ENCODE measurements at regions not wholly inside any gene's neighbourhood (a gene's known extent, or its start where the extent isn't known, plus 50 kb on each side); places are given as distances from the start of the nearest gene placed in this dataset.
"Not testable (repeated sequence)": the region's sequence is repeated elsewhere in the genome, so short reads cannot be mapped to it uniquely, and the experiment has no call there.

GRCh38 chr5:102048940-102049339 lies 247.1 kb downstream of the SLCO4C1 start:
- no peak for DNase-seq

- not testable (repeated sequence) for DNase-seq
Observed at GRCh38 chr5:102047073-102047472, 249.0 kb downstream of the SLCO4C1 start.

GRCh38 chr5:102040326-102040725 lies 255.8 kb downstream of the SLCO4C1 start:
- DNase-seq, result no peak

GRCh38 chr5:102036927-102037326 lies 259.2 kb downstream of the SLCO4C1 start:
- no peak for DNase-seq

GRCh38 chr5:102031711-102032110 lies 264.4 kb downstream of the SLCO4C1 start:
- DNase-seq, result no peak

- peak in 1 of 2 experiments; percentile 19 for DNase-seq
Observed at GRCh38 chr5:102018690-102019089, 277.4 kb downstream of the SLCO4C1 start.

GRCh38 chr5:102018279-102018678 lies 277.8 kb downstream of the SLCO4C1 start:
- DNase-seq, result no peak

GRCh38 chr5:102014371-102014770 lies 281.7 kb downstream of the SLCO4C1 start:
- DNase-seq, result no peak

- no peak for DNase-seq
Observed at GRCh38 chr5:102010644-102011043, 285.4 kb downstream of the SLCO4C1 start.

GRCh38 chr5:101997235-101997634 lies 298.8 kb downstream of the SLCO4C1 start:
- no peak for DNase-seq

- no peak for DNase-seq
Observed at GRCh38 chr5:101995585-101995984, 300.5 kb downstream of the SLCO4C1 start.

GRCh38 chr5:101991486-101991885 lies 304.6 kb downstream of the SLCO4C1 start:
- no peak for DNase-seq

- no peak for DNase-seq
Observed at GRCh38 chr5:101989659-101990058, 306.4 kb downstream of the SLCO4C1 start.

- DNase-seq, result peak; percentile 5 to 44
Observed at GRCh38 chr5:101977729-101978345, 318.2 kb downstream of the SLCO4C1 start.

GRCh38 chr5:101976933-101977332 lies 319.2 kb downstream of the SLCO4C1 start:
- DNase-seq, result no peak

GRCh38 chr5:101969742-101970141 lies 326.3 kb downstream of the SLCO4C1 start:
- no peak for DNase-seq

GRCh38 chr5:101966476-101966875 lies 329.6 kb downstream of the SLCO4C1 start:
- no peak for DNase-seq

- no peak for DNase-seq
Observed at GRCh38 chr5:101955891-101956290, 340.2 kb downstream of the SLCO4C1 start.

GRCh38 chr5:101950019-101950418 lies 346.1 kb downstream of the SLCO4C1 start:
- no peak for DNase-seq

- no peak for DNase-seq
Observed at GRCh38 chr5:101948615-101949014, 347.5 kb downstream of the SLCO4C1 start.

- no peak for DNase-seq
Observed at GRCh38 chr5:101943784-101944183, 352.3 kb downstream of the SLCO4C1 start.

GRCh38 chr5:101942321-101942882 lies 353.7 kb downstream of the SLCO4C1 start:
- DNase-seq, result peak in 1 of 2 experiments; percentile 40

GRCh38 chr5:101937041-101937440 lies 359.0 kb downstream of the SLCO4C1 start:
- no peak for DNase-seq

- DNase-seq, result no peak
Observed at GRCh38 chr5:101935086-101935485, 361.0 kb downstream of the SLCO4C1 start.

GRCh38 chr5:101932599-101932998 lies 363.5 kb downstream of the SLCO4C1 start:
- DNase-seq, result no peak

Measured in NCI-H526 (cell line).